ENCODE measurements at regions not wholly inside any gene's neighbourhood (a gene's known extent, or its start where the extent isn't known, plus 50 kb on each side); places are given as distances from the start of the nearest gene placed in this dataset.

DNA sequence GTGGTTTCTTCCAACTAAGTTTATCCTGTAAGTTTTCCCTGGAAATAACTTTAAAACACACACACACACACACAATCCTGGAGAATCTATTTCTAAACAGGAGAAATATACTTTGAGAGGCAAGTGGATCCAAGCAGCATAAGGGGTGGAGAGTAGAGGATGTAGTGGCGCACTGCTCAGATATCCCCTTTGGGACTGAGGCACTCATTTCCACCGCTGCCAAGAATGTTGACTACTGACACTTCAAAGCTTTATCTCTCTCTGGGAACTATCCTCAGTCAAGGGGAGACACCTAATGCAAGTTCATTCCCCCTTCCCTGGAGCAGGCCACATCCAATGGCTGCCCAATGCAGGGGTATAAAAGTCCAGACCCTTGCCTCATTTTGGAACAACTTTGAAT lies 75.8 kb downstream of the CAPZA3 start:
- H3K27me3 ChIP-seq (ENCODE audit: control insufficient read depth in 2 of 2, insufficient read depth in 2 of 2, low read length in 2 of 2) = no peaks in the 10 kb centered on the region
- no peaks in the 10 kb centered on the region for H3K9me3 ChIP-seq (replicated peaks; ENCODE audit: control insufficient read depth, insufficient read depth, low read length)
- no peak overlapping the region for H3K27ac ChIP-seq (ENCODE audit: insufficient read depth, low read depth, low read length)
- H3K36me3 ChIP-seq (ENCODE audit: control insufficient read depth in 2 of 2, extremely low read depth in 1 of 2, insufficient read depth in 2 of 2, low read length in 2 of 2) = no peaks in the 10 kb centered on the region
- H3K9me1 ChIP-seq (replicated peaks; ENCODE audit: control insufficient read depth, extremely low read depth, insufficient read depth, low read length) = no peaks in the 10 kb centered on the region
- CTCF ChIA-PET = interaction anchor here (1.2 kb wide), 1 partner anchor 9 kb away, joined by 5 read pairs; no protein-coding TSS in a partner anchor
- no peaks in the 10 kb centered on the region for H4K20me1 ChIP-seq (replicated peaks; ENCODE audit: control insufficient read depth, extremely low read depth, insufficient read depth, low read length)
- no peak overlapping the region for H3K4me3 ChIP-seq (replicated peaks in 1 of 3; ENCODE audit: insufficient read depth in 1 of 3, low read depth in 1 of 3, low read length in 3 of 3)
- DNase-seq (ENCODE audit: low read depth, low spot score) (no peak), FAIRE-seq (no peak)
- TF ChIP-seq, protein P1, sequence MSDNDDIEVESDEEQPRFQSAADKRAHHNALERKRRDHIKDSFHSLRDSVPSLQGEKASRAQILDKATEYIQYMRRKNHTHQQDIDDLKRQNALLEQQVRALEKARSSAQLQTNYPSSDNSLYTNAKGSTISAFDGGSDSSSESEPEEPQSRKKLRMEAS (IDR thresholded peaks at IDR 0.05; ENCODE audit: insufficient read depth, insufficient read length) = no peak
- TF ChIP-seq, protein P2, sequence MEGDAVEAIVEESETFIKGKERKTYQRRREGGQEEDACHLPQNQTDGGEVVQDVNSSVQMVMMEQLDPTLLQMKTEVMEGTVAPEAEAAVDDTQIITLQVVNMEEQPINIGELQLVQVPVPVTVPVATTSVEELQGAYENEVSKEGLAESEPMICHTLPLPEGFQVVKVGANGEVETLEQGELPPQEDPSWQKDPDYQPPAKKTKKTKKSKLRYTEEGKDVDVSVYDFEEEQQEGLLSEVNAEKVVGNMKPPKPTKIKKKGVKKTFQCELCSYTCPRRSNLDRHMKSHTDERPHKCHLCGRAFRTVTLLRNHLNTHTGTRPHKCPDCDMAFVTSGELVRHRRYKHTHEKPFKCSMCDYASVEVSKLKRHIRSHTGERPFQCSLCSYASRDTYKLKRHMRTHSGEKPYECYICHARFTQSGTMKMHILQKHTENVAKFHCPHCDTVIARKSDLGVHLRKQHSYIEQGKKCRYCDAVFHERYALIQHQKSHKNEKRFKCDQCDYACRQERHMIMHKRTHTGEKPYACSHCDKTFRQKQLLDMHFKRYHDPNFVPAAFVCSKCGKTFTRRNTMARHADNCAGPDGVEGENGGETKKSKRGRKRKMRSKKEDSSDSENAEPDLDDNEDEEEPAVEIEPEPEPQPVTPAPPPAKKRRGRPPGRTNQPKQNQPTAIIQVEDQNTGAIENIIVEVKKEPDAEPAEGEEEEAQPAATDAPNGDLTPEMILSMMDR (IDR thresholded peaks at IDR 0.05; ENCODE audit: extremely low read depth in 1 of 2, insufficient read depth in 1 of 2, low read depth in 1 of 2, low read length in 2 of 2) = no peak
- TF ChIP-seq MYC (IDR thresholded peaks at IDR 0.05; ENCODE audit: low read depth, low read length) (no peak), GATA2 (IDR thresholded peaks at IDR 0.05; ENCODE audit: insufficient read depth, insufficient read length, low read depth, low read length) (no peak), POLR2A (IDR thresholded peaks at IDR 0.05; ENCODE audit: low read depth, low read length) (no peak), FOS (IDR thresholded peaks at IDR 0.05; ENCODE audit: borderline replicate concordance, insufficient read depth, low read length) (no peak), JUN (IDR thresholded peaks at IDR 0.05; ENCODE audit: borderline replicate concordance, insufficient read depth, insufficient read length, low read depth) (no peak)
- no peaks in the 10 kb centered on the region for H3K79me2 ChIP-seq (ENCODE audit: control insufficient read depth, insufficient read depth, low read length)
- dilution Hi-C loops (cut with MboI; ENCODE audit: extremely low pct_ligation_motif_present, low sequenced_read_pairs) (no loop called here), intact Hi-C loops (cut with micrococcal nuclease) (no loop called here)
- no peak overlapping the region for H3K9ac ChIP-seq (replicated peaks; ENCODE audit: extremely low read depth, insufficient read depth, low read length)
- H3K4me2 ChIP-seq (ENCODE audit: insufficient read depth, low read length) = no peak overlapping the region
- BruUV-seq (replicated peaks) = no TSS peak
- H3K4me1 ChIP-seq (ENCODE audit: control insufficient read depth, extremely low read depth, insufficient read depth, low read length) = no peaks in the 10 kb centered on the region
- H2AFZ ChIP-seq (ENCODE audit: low read depth, low read length) = no peak overlapping the region
- POLR2A ChIA-PET = no interaction called here
